NT2/D1 (cell line): ENCODE measurements at regions not wholly inside any gene's neighbourhood (a gene's known extent, or its start where the extent isn't known, plus 50 kb on each side); places are given as distances from the start of the nearest gene placed in this dataset.
"Not testable (repeated sequence)": the region's sequence is repeated elsewhere in the genome, so short reads cannot be mapped to it uniquely, and the experiment has no call there.

Experiments
- DNase-seq: peaks from one replicate; pipeline ENCODE4 v3.0.0-alpha.2; 2011; ENCODE audit warnings: low read depth, low spot score
- H3K27me3 ChIP-seq: 2 replicates; pipeline ENCODE4 v1.6.0; 2011; ENCODE audit warnings: mild to moderate bottlenecking; ENCODE audit not compliant: insufficient read length, insufficient read depth
- H3K36me3 ChIP-seq: 2 replicates; pipeline ENCODE4 v1.6.1; 2011; ENCODE audit warnings: mild to moderate bottlenecking, low read length, mixed read lengths; ENCODE audit not compliant: insufficient read depth, insufficient read length
- H3K4me1 ChIP-seq: 2 replicates; pipeline ENCODE4 v1.5.1; 2011; ENCODE audit not compliant: insufficient read depth, insufficient read length
- H3K4me3 ChIP-seq: 2 replicates; pipeline ENCODE4 v1.5.1; 2011; ENCODE audit warnings: low read depth; ENCODE audit not compliant: insufficient read length
- H3K9ac ChIP-seq: 2 replicates; pipeline ENCODE4 v1.6.0; 2011; ENCODE audit warnings: low read depth; ENCODE audit not compliant: insufficient read length
- H3K9me3 ChIP-seq: 2 replicates; pipeline ENCODE4 v1.5.1; 2011; ENCODE audit warnings: mild to moderate bottlenecking, low read length; ENCODE audit not compliant: insufficient read depth
- SUZ12 ChIP-seq: IDR thresholded peaks from 2 replicates; pipeline ENCODE4 v1.6.1; 2011; ENCODE audit not compliant: insufficient read length, insufficient read depth; ENCODE audit errors: extremely low read depth
- YY1 ChIP-seq: IDR thresholded peaks from 2 replicates; pipeline ENCODE4 v1.6.1; 2011; ENCODE audit not compliant: insufficient read length, insufficient read depth
- ZNF274 ChIP-seq: IDR thresholded peaks from 2 replicates; pipeline ENCODE4 v1.6.1; 2011; ENCODE audit warnings: mild to moderate bottlenecking, low read depth, low read length

GRCh38 chr5:60470881-60471280, 229.1 kb downstream of the DEPDC1B start:
- H3K36me3 ChIP-seq = no peaks in the 10 kb centered on the region
- no peak for DNase-seq
- no peaks in the 10 kb centered on the region for H3K27me3 ChIP-seq
- no peak overlapping the region for H3K9ac ChIP-seq
- no peak overlapping the region for H3K4me3 ChIP-seq
- H3K4me1 ChIP-seq = no peaks in the 10 kb centered on the region
- peaks cover 6% of the 10 kb centered on the region; the same call in 1 of the 2 replicates for H3K9me3 ChIP-seq
- TF ChIP-seq SUZ12 (no peak), ZNF274 (no peak), YY1 (no peak)

- no peak overlapping the region for H3K4me3 ChIP-seq
- no peaks in the 10 kb centered on the region for H3K27me3 ChIP-seq
- H3K36me3 ChIP-seq = no peaks in the 10 kb centered on the region
- no peaks in the 10 kb centered on the region for H3K4me1 ChIP-seq
- TF ChIP-seq YY1 (no peak), SUZ12 (no peak), ZNF274 (no peak)
- no peak for DNase-seq
- peaks cover 6% of the 10 kb centered on the region; the same call in 1 of the 2 replicates for H3K9me3 ChIP-seq
- H3K9ac ChIP-seq = no peak overlapping the region
Measured at GRCh38 chr5:60469286-60469685, 230.7 kb downstream of the DEPDC1B start.

GRCh38 chr5:60463179-60463868, 236.6 kb downstream of the DEPDC1B start:
- no peak overlapping the region for H3K4me3 ChIP-seq
- no peaks in the 10 kb centered on the region for H3K9me3 ChIP-seq
- no peaks in the 10 kb centered on the region for H3K4me1 ChIP-seq
- no peak overlapping the region for H3K9ac ChIP-seq
- no peaks in the 10 kb centered on the region for H3K36me3 ChIP-seq
- TF ChIP-seq YY1 (no peak), ZNF274 (no peak), SUZ12 (no peak)
- H3K27me3 ChIP-seq = no peaks in the 10 kb centered on the region
- no peak for DNase-seq

- Histone ChIP-seq H3K9me3 (no peaks in the 10 kb centered on the region), H3K4me3 (no peak overlapping the region), H3K36me3 (no peaks in the 10 kb centered on the region), H3K27me3 (no peaks in the 10 kb centered on the region), H3K9ac (no peak overlapping the region), H3K4me1 (no peaks in the 10 kb centered on the region)
- DNase-seq = no peak
- TF ChIP-seq YY1 (no peak), SUZ12 (no peak), ZNF274 (no peak)
Measured at GRCh38 chr5:60458666-60459065, 241.3 kb downstream of the DEPDC1B start.

DNA sequence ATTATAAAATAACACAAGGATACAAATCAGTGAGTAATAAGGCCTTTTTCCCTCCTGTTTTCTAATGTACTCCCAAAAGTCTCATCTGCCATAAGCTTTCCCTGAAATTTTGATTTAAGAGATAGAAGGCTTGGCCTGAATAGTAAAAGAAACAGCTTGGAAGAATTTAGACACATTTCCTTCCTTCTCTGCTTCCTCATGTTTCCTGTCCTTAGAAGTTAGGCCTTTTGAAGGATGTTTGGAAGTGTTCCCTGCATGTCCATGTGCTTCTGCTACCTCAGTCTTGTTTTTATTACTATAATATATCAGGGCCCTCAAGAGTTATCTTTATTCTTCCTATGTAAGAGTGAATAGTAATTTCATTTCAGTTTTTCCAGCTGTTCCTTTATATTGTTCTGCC, 242.7 kb downstream of the DEPDC1B start:
- H3K4me3 ChIP-seq = no peak overlapping the region
- H3K9me3 ChIP-seq = no peaks in the 10 kb centered on the region
- TF ChIP-seq YY1 (no peak), SUZ12 (no peak), ZNF274 (no peak)
- H3K27me3 ChIP-seq = no peaks in the 10 kb centered on the region
- no peak overlapping the region for H3K9ac ChIP-seq
- no peaks in the 10 kb centered on the region for H3K4me1 ChIP-seq
- DNase-seq = no peak
- no peaks in the 10 kb centered on the region for H3K36me3 ChIP-seq

GRCh38 chr5:60455589-60455988, 244.4 kb downstream of the DEPDC1B start:
- DNase-seq = no peak
- no peaks in the 10 kb centered on the region for H3K4me1 ChIP-seq
- H3K9me3 ChIP-seq = no peaks in the 10 kb centered on the region
- H3K36me3 ChIP-seq = no peaks in the 10 kb centered on the region
- TF ChIP-seq ZNF274 (no peak), YY1 (no peak), SUZ12 (no peak)
- H3K27me3 ChIP-seq = no peaks in the 10 kb centered on the region
- H3K4me3 ChIP-seq = no peak overlapping the region
- no peak overlapping the region for H3K9ac ChIP-seq

- not testable (repeated sequence) for H3K9me3 ChIP-seq, H3K27me3 ChIP-seq, H3K9ac ChIP-seq, H3K4me3 ChIP-seq, H3K4me1 ChIP-seq, H3K36me3 ChIP-seq, DNase-seq
Measured at GRCh38 chr5:60454277-60454676, 245.7 kb downstream of the DEPDC1B start.

DNA sequence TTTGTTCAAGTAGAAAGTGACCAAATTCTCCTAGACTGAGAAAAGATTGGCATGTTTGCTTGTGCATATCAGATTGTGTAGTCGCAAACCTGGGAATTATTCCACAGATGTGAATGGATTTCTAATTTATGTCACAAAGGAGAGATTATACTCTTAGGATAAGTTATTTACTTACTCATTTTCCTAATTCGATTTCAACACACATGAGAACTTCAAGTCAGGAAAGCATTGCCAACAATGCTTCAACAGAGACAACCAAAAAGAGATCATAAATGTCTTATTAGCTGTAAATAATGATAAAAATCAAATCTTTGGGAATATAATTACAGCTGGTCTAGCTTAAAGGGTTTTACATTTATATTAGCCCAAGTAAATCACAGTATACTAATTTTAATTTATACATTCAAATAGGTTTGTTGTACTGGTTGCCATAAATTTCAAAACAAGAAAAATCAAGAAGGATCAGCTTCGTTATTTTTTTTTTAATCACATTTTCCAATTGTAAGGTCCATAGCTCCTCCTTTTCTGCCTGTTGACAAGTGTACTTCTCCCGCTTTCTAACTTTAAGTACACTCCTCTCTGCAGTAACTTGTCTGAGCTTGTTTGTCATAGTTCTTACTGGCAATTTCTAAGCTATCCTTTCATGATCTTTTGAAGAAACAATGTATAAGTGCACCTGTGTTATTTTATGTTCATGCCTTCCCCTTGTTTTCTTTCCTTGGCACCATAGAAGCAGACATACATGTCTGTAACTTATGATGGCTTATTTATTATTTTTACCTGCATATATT, 246.6 kb downstream of the DEPDC1B start:
- Histone ChIP-seq H3K9ac (no peak overlapping the region), H3K27me3 (no peaks in the 10 kb centered on the region), H3K4me3 (no peak overlapping the region), H3K4me1 (no peaks in the 10 kb centered on the region), H3K9me3 (no peaks in the 10 kb centered on the region), H3K36me3 (no peaks in the 10 kb centered on the region)
- DNase-seq = no peak
- TF ChIP-seq ZNF274 (no peak), SUZ12 (no peak), YY1 (no peak)
